Stomach (tissue), 8 donors: ENCODE measurements at regions not wholly inside any gene's neighbourhood (a gene's known extent, or its start where the extent isn't known, plus 50 kb on each side); places are given as distances from the start of the nearest gene placed in this dataset.

Source experiments
- DNase-seq, 2 donors: peaks; one replicate each; pipeline versions ENCODE4 v3.0.0 to v3.0.0-alpha.2; 2013 to 2019
- H3K27ac ChIP-seq, 5 donors: fragments of 200-600 bp in 4 of 5; sonication (generic) in 4 of 5; one replicate each; pipeline ENCODE4 v1.5.1; 2013 to 2019; ENCODE audit warnings: mild to moderate bottlenecking in 1 of 5, moderate library complexity in 1 of 5
- H3K27me3 ChIP-seq, 3 donors: fragments of 200-600 bp; sonication (generic); one replicate each; pipeline ENCODE4 v1.5.1; 2017 to 2019; ENCODE audit warnings: mixed run types in 1 of 3
- H3K36me3 ChIP-seq, 4 donors: fragments of 200-600 bp; sonication (generic); 1 replicate in 3 of 4; 2 replicates in 1 of 4; pipeline ENCODE4 v1.5.1; 2016 to 2019
- H3K4me1 ChIP-seq, 4 donors: fragments of 200-600 bp; sonication (generic); one replicate each; pipeline ENCODE4 v1.5.1; 2016 to 2019
- H3K4me3 ChIP-seq, 4 donors: fragments of 200-600 bp; sonication (generic) in 3 of 4; one replicate each; pipeline ENCODE4 v1.5.1; 2016 to 2019; ENCODE audit warnings: mild to moderate bottlenecking in 1 of 4
- H3K9me3 ChIP-seq, 4 donors: fragments of 200-600 bp; sonication (generic); one replicate each; pipeline ENCODE4 v1.5.1; 2016 to 2019
- EP300 ChIP-seq: sonication (generic); formaldehyde crosslinking; IDR thresholded peaks from one replicate; pipeline ENCODE4 v1.6.1; 2017; ENCODE audit warnings: antibody characterized with exemption
- POLR2A ChIP-seq, 4 donors: fragments of 450-650 bp; IDR thresholded peaks; one replicate each; pipeline ENCODE4 v1.6.1; 2016; ENCODE audit warnings: antibody characterized with exemption in 4 of 4, control low read depth in 2 of 4, mild to moderate bottlenecking in 1 of 4, moderate library complexity in 1 of 4
- POLR2AphosphoS5 ChIP-seq, 3 donors: sonication (generic); formaldehyde crosslinking; IDR thresholded peaks; one replicate each; pipeline ENCODE4 v1.6.1; 2016; ENCODE audit warnings: antibody characterized with exemption in 3 of 3
- WGBS, 5 donors: extraction: QIAGEN DNeasy Blood & Tissue Kit in 3 of 5; methylation state at CpG; one replicate each; pipeline versions ENCODE4 v1.1.5 to v1.1.7; 2013 to 2018; 5-methylcytosine and 5-hydroxymethylcytosine counted together
- intact Hi-C: fragments of 100-400 bp; cut with DNase I; formaldehyde crosslinking; loops from one replicate; pipeline ENCODE4 v1.15.1; 2023; ENCODE audit warnings: low total_unique reads
- TF ChIP-seq, protein P1 (sequence below), 7 experiments: fragments of 450-650 bp in 4 of 7; fragments of 200-600 bp in 3 of 7; sonication (generic) in 3 of 7; IDR thresholded peaks; one replicate each; pipeline ENCODE4 v1.5.1; 2016 to 2019; ENCODE audit warnings: antibody characterized with exemption in 7 of 7, control low read depth in 2 of 7, mild to moderate bottlenecking in 1 of 7
- donor health status: healthy with polysubstance abuse.
- donor health status: Bipolar disorder and iron deficiency.
- donor health status: healthy.

- Histone ChIP-seq H3K27ac (no peak overlapping the region), H3K9me3 (no peaks in the 10 kb centered on the region), H3K4me1 (no peaks in the 10 kb centered on the region), H3K36me3 (no peaks in the 10 kb centered on the region), H3K27me3 (no peaks in the 10 kb centered on the region), H3K4me3 (no peak overlapping the region)
- intact Hi-C loops: no loop called here
- no peak for DNase-seq
- 57 to 75% (median 67%) methylated on average over 1 of the region's 1 CpG for WGBS, 5 donors
- TF ChIP-seq EP300 (no peak), POLR2A (IDR thresholded peaks at IDR 0.05) (no peak), POLR2AphosphoS5 (IDR thresholded peaks at IDR 0.05) (no peak)
- TF ChIP-seq, protein P1, sequence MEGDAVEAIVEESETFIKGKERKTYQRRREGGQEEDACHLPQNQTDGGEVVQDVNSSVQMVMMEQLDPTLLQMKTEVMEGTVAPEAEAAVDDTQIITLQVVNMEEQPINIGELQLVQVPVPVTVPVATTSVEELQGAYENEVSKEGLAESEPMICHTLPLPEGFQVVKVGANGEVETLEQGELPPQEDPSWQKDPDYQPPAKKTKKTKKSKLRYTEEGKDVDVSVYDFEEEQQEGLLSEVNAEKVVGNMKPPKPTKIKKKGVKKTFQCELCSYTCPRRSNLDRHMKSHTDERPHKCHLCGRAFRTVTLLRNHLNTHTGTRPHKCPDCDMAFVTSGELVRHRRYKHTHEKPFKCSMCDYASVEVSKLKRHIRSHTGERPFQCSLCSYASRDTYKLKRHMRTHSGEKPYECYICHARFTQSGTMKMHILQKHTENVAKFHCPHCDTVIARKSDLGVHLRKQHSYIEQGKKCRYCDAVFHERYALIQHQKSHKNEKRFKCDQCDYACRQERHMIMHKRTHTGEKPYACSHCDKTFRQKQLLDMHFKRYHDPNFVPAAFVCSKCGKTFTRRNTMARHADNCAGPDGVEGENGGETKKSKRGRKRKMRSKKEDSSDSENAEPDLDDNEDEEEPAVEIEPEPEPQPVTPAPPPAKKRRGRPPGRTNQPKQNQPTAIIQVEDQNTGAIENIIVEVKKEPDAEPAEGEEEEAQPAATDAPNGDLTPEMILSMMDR (IDR thresholded peaks at IDR 0.05): no peak
Measured at GRCh38 chr6:97469451-97469850, 186.4 kb upstream of the MMS22L start.

DNA sequence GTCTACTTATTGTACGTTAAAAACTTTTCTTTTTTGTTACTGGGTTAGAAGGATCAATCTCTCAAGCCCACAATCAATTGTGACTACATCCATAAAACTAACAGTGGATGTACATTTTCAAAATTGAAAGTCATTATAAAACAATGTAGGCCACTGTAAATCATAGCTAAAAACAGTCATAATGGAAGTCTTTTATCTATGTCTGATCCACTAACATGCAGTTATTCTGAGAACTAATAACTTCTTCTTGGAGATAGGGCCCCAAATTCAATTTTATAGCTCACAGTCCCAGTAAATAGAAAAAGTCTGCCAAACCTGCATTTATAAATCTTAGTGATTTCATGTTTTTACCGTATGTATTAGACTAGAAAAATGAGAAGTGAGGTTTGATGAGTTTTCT lies 187.3 kb upstream of the MMS22L start:
- no peak for TF ChIP-seq POLR2A (IDR thresholded peaks at IDR 0.05)
- TF ChIP-seq, protein P1 (IDR thresholded peaks at IDR 0.05): no peak
- TF ChIP-seq EP300: no peak
- DNase-seq: no peak
- H3K36me3 ChIP-seq: no peaks in the 10 kb centered on the region
- H3K27ac ChIP-seq: no peak overlapping the region
- no peaks in the 10 kb centered on the region for H3K27me3 ChIP-seq
- no peaks in the 10 kb centered on the region for H3K9me3 ChIP-seq
- 72 to 92% (median 81%) methylated on average over 2 of the region's 2 CpGs for WGBS, 5 donors
- H3K4me3 ChIP-seq: no peak overlapping the region
- no peaks in the 10 kb centered on the region for H3K4me1 ChIP-seq
- intact Hi-C loops: no loop called here

GRCh38 chr6:97473979-97474378 lies 191.0 kb upstream of the MMS22L start:
- H3K27me3 ChIP-seq: no peaks in the 10 kb centered on the region
- H3K9me3 ChIP-seq: no peaks in the 10 kb centered on the region
- H3K4me3 ChIP-seq: no peak overlapping the region
- no peaks in the 10 kb centered on the region for H3K36me3 ChIP-seq
- no peak for TF ChIP-seq EP300
- no peak for TF ChIP-seq POLR2AphosphoS5 (IDR thresholded peaks at IDR 0.05)
- no peak for TF ChIP-seq POLR2A (IDR thresholded peaks at IDR 0.05)
- TF ChIP-seq, protein P1 (IDR thresholded peaks at IDR 0.05): no peak
- 60 to 71% (median 67%) methylated on average over 4 of the region's 4 CpGs for WGBS, 5 donors
- no peaks in the 10 kb centered on the region for H3K4me1 ChIP-seq
- no peak for DNase-seq
- intact Hi-C loops: no loop called here
- H3K27ac ChIP-seq: no peak overlapping the region

DNA sequence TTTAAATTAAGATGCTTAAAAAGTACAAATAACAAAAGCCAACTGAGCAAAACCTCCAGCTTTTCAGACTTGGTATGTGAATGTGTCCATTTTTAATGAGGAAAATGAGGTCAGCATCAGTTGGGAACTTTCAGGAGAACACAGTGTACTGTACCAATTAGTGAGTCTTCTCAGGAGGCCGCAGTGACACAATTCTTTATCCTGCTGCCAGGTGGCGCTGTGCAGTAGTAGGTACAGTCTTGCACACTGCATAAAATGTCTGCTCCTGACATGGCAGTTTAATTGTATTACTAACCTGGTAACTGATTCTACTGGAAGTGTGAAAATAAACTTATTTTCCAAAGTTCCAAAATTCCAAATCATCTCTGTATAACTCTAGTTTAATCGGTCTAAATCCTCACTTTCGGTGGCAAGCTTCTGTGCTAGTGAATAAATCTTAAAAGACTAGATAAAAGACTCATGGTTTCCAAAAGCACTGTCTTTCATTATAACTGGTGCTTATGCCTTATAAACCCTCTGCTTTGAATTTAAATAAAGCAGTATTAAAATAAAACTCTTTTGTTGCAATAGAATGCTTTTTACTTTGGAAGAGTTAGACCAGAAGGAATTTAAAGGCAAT lies 214.8 kb upstream of the MMS22L start:
- intact Hi-C loops: loop anchor here (10.0 kb wide), 2 partner anchors 1347 to 1617 kb away; no protein-coding TSS in a partner anchor
- peaks cover 0 to 5% (median 0%) of the 10 kb centered on the region in 3 donors for H3K27me3 ChIP-seq
- TF ChIP-seq POLR2A (IDR thresholded peaks at IDR 0.05) (no peak), POLR2AphosphoS5 (IDR thresholded peaks at IDR 0.05) (no peak), EP300 (no peak)
- TF ChIP-seq, protein P1 (IDR thresholded peaks at IDR 0.05): peak in 5 of 7 experiments; percentile 32 to 76 (median 69)
- H3K4me1 ChIP-seq: no peaks in the 10 kb centered on the region
- H3K27ac ChIP-seq: no peak overlapping the region
- no peaks in the 10 kb centered on the region for H3K36me3 ChIP-seq
- WGBS, 5 donors: 33 to 39% (median 35%) methylated on average over 4 of the region's 4 CpGs
- no peak overlapping the region for H3K4me3 ChIP-seq
- no peaks in the 10 kb centered on the region for H3K9me3 ChIP-seq
- peak; percentile 62 to 87 for DNase-seq
